ENCODE measurements at regions not wholly inside any gene's neighbourhood (a gene's known extent, or its start where the extent isn't known, plus 50 kb on each side); places are given as distances from the start of the nearest gene placed in this dataset.

DNA sequence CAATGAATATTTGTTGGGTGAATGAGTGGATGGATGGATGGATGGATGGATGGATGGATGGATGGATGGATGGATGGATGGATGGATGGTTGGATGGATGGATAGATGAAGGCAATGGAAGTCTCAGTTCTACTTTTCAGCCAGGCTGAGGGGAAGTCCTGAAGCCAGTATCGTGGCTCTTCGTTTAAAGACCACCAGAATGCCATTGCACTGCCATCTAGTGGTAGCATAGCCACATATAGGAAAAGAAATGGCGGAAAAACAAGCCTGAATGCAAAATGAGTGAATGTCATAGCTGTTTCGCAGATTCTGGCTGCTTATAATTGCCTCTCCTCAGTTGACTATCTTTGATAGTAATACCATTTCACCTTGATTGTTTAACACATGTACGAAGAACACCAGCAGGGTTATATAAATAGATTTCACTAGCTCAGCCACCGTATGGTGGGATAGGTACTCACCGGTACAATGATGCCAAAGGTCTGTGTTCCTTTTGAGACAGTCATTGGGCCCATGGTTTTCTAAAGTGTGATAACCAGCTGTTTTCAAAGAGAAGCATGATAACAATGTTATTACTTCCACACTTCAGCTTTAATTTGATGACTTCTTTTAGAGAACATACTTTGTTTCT lies 62.3 kb upstream of the GREB1L start:
- no peaks in the 10 kb centered on the region for H3K27me3 ChIP-seq (ENCODE audit: insufficient read depth, low read length)
- no peaks in the 10 kb centered on the region for H3K9me3 ChIP-seq (ENCODE audit: control insufficient read depth in 1 of 2, low read length in 2 of 2)
- no peaks in the 10 kb centered on the region for H3K36me3 ChIP-seq (ENCODE audit: insufficient read depth, low read length)
- intact Hi-C loops (cut with micrococcal nuclease) = loop anchor here (1.0 to 10.0 kb wide), 2 partner anchors 65 to 207 kb away; partner anchors contain the start of gene ROCK1
- Mint-ChIP-seq H3K36me3 (no peaks in the 10 kb centered on the region), H3K4me3 (no peak overlapping the region), H3K9me3 (no peaks in the 10 kb centered on the region), H3K27me3 (no peaks in the 10 kb centered on the region), H3K4me1 (peaks cover 0 to 19% (median 5%) of the 10 kb centered on the region in 4 donors), H3K27ac (no peak overlapping the region)
- ChIA-PET CTCF (ENCODE audit: partially characterized antibody) (interaction anchor here (0.9 to 5.5 kb wide), 12 partner anchors 9 to 212 kb away, joined by 3 to 28 read pairs (median 5); no protein-coding TSS in a partner anchor), POLR2A (ENCODE audit: partially characterized antibody) (no interaction called here)
- no peak overlapping the region for H3K27ac ChIP-seq (ENCODE audit: low read depth, low read length)
- H3K4me3 ChIP-seq (ENCODE audit: low read length in 2 of 2) = no peak overlapping the region
- DNase-seq = peak in 4 of 5 donors; percentile 22 to 37 (median 28)
- no peaks in the 10 kb centered on the region for H3K4me1 ChIP-seq (ENCODE audit: insufficient read depth, low read length)

DNA sequence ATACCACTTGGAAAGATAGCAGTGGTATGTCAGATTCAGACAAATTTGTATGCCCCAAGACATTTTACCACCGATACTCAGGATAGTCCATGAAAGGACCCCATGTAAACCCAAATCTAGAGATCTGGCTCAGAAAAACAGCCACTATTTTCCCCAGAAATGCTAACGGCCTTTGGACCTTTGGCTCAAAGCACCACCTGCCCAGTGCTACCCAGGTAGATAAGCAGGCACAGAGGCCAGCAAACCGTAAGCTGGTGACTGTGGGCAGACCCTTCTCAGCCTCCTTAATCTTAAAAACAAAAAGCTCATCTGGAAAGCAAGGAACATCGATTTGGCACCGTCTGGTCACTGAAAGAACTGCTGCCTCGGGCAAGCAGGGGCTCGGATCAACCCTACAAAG lies 61.4 kb upstream of the GREB1L start:
- intact Hi-C loops (cut with micrococcal nuclease) = no loop called here

DNA sequence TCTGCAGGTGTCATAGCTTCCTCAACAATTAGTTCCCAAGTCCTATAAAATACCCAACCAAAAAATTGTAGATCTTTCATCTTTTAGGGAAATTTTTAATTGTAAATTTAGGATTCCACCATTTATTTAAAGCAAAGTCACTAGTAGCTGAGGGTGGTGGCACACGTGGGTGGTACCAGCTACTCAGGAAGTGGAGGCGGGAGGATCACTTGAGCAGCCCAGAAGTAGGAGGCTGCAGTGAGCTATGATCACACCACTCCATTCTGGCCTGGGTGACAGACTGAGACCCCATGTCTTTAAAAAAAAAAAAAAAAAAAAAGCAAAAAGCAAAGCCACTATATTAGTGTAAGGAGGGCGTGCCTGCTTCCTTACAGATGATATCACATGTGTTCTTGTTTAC lies 60.3 kb upstream of the GREB1L start:
- Mint-ChIP-seq H3K36me3 (no peaks in the 10 kb centered on the region), H3K27ac (no peak overlapping the region), H3K4me3 (no peak overlapping the region), H3K27me3 (no peaks in the 10 kb centered on the region), H3K9me3 (no peaks in the 10 kb centered on the region), H3K4me1 (peaks cover 0 to 19% (median 5%) of the 10 kb centered on the region in 4 donors)
- intact Hi-C loops (cut with micrococcal nuclease) = no loop called here
- DNase-seq = no peak
- CTCF ChIA-PET (ENCODE audit: partially characterized antibody) = interaction anchor here (1.2 to 5.5 kb wide), 4 partner anchors 10 to 16 kb away, joined by 3 to 28 read pairs (median 20); no protein-coding TSS in a partner anchor
- H3K27ac ChIP-seq (ENCODE audit: low read depth, low read length) = no peak overlapping the region
- H3K4me3 ChIP-seq (ENCODE audit: low read length in 2 of 2) = no peak overlapping the region
- no peaks in the 10 kb centered on the region for H3K36me3 ChIP-seq (ENCODE audit: insufficient read depth, low read length)
- no peaks in the 10 kb centered on the region for H3K4me1 ChIP-seq (ENCODE audit: insufficient read depth, low read length)
- POLR2A ChIA-PET (ENCODE audit: partially characterized antibody) = no interaction called here
- H3K9me3 ChIP-seq (ENCODE audit: control insufficient read depth in 1 of 2, low read length in 2 of 2) = no peaks in the 10 kb centered on the region
- H3K27me3 ChIP-seq (ENCODE audit: insufficient read depth, low read length) = no peaks in the 10 kb centered on the region

More for the DNA sequence above, 61.4 kb upstream of the GREB1L start:
- no peaks in the 10 kb centered on the region for H3K27me3 ChIP-seq (ENCODE audit: insufficient read depth, low read length)
- ChIA-PET POLR2A (ENCODE audit: partially characterized antibody) (no interaction called here), CTCF (ENCODE audit: partially characterized antibody) (interaction anchor here (0.9 to 5.5 kb wide), 10 partner anchors 8 to 213 kb away, joined by 3 to 28 read pairs (median 5); partner anchors contain the start of gene ROCK1)
- H3K27ac Mint-ChIP-seq = no peak overlapping the region
- no peaks in the 10 kb centered on the region for H3K9me3 ChIP-seq (ENCODE audit: control insufficient read depth in 1 of 2, low read length in 2 of 2)
- H3K36me3 Mint-ChIP-seq = no peaks in the 10 kb centered on the region
- H3K4me1 ChIP-seq (ENCODE audit: insufficient read depth, low read length) = no peaks in the 10 kb centered on the region
- no peaks in the 10 kb centered on the region for H3K36me3 ChIP-seq (ENCODE audit: insufficient read depth, low read length)
- DNase-seq = no peak
- H3K4me1 Mint-ChIP-seq = peaks cover 0 to 19% (median 5%) of the 10 kb centered on the region in 4 donors
- H3K4me3 Mint-ChIP-seq = no peak overlapping the region
- H3K4me3 ChIP-seq (ENCODE audit: low read length in 2 of 2) = no peak overlapping the region
- no peak overlapping the region for H3K27ac ChIP-seq (ENCODE audit: low read depth, low read length)
- H3K27me3 Mint-ChIP-seq = no peaks in the 10 kb centered on the region
- H3K9me3 Mint-ChIP-seq = no peaks in the 10 kb centered on the region

DNA sequence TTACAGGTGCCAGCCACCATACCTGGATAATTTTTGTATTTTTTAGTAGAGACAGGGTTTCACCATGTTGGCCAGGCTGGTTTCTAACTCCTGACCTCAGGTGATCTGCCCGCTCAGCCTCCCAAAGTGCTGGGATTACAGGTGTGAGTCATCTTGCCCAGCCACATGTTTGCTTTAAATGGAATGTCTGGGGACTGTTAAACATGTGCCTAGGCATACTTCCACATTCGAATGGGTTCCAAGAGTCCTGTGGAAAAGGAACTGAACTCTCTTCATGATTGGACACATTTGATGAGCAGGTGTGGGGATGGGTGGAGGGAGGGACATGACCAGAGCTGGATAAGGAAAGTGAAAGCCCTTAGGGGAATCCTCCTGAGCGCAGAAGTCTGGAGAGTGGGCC lies 58.4 kb upstream of the GREB1L start:
- no peaks in the 10 kb centered on the region for H3K36me3 Mint-ChIP-seq
- H3K4me1 ChIP-seq (ENCODE audit: insufficient read depth, low read length) = no peaks in the 10 kb centered on the region
- no peak overlapping the region for H3K27ac Mint-ChIP-seq
- intact Hi-C loops (cut with micrococcal nuclease) = no loop called here
- no peaks in the 10 kb centered on the region for H3K36me3 ChIP-seq (ENCODE audit: insufficient read depth, low read length)
- ChIA-PET CTCF (ENCODE audit: partially characterized antibody) (interaction anchor here (3.7 kb wide), 1 partner anchor 12 kb away, joined by 21 read pairs; no protein-coding TSS in a partner anchor), POLR2A (ENCODE audit: partially characterized antibody) (no interaction called here)
- H3K4me3 ChIP-seq (ENCODE audit: low read length in 2 of 2) = no peak overlapping the region
- H3K27me3 ChIP-seq (ENCODE audit: insufficient read depth, low read length) = no peaks in the 10 kb centered on the region
- no peaks in the 10 kb centered on the region for H3K9me3 ChIP-seq (ENCODE audit: control insufficient read depth in 1 of 2, low read length in 2 of 2)
- H3K9me3 Mint-ChIP-seq = no peaks in the 10 kb centered on the region
- H3K4me3 Mint-ChIP-seq = no peak overlapping the region
- H3K4me1 Mint-ChIP-seq = peaks cover 0 to 19% (median 4%) of the 10 kb centered on the region in 4 donors
- no peaks in the 10 kb centered on the region for H3K27me3 Mint-ChIP-seq
- no peak for DNase-seq
- H3K27ac ChIP-seq (ENCODE audit: low read depth, low read length) = no peak overlapping the region

DNA sequence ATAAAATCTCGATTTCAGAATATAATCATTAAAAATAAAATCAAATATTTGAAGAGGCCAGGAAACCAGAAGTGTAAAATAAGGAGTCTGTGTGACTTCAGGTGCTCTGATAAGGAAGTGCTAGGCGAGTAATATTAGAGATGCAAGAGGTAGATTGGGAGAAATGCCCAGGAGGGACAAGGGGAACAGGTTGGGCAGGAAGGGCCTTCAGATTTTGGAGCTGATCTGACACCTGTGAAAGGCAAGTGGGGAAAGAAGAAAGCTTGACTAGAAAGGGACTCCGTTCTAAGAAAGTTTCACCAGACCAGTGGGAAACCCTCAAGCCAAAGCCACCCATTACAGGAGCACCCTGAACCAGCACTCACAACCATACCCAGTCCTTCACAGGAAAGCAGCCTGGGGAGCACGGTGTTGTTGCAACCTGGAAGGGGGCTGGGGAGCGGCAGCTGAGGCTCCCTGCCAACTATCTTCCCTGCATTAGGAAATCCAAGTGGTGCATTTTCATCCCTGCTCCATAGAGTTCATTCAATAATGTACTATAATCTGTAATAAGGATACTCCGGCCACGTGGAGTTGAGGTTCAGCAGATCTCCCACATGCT lies 57.5 kb upstream of the GREB1L start:
- Mint-ChIP-seq H3K9me3 (no peaks in the 10 kb centered on the region), H3K27me3 (no peaks in the 10 kb centered on the region), H3K36me3 (no peaks in the 10 kb centered on the region), H3K4me1 (peaks cover 0 to 16% (median 2%) of the 10 kb centered on the region in 4 donors), H3K4me3 (no peak overlapping the region), H3K27ac (no peak overlapping the region)
- H3K36me3 ChIP-seq (ENCODE audit: insufficient read depth, low read length) = no peaks in the 10 kb centered on the region
- H3K27me3 ChIP-seq (ENCODE audit: insufficient read depth, low read length) = no peaks in the 10 kb centered on the region
- H3K9me3 ChIP-seq (ENCODE audit: control insufficient read depth in 1 of 2, low read length in 2 of 2) = no peaks in the 10 kb centered on the region
- H3K4me3 ChIP-seq (ENCODE audit: low read length in 2 of 2) = no peak overlapping the region
- no peaks in the 10 kb centered on the region for H3K4me1 ChIP-seq (ENCODE audit: insufficient read depth, low read length)
- H3K27ac ChIP-seq (ENCODE audit: low read depth, low read length) = no peak overlapping the region
- CTCF ChIA-PET (ENCODE audit: partially characterized antibody) = interaction anchor here (3.7 kb wide), 1 partner anchor 11 kb away, joined by 21 read pairs; no protein-coding TSS in a partner anchor
- DNase-seq = no peak
- POLR2A ChIA-PET (ENCODE audit: partially characterized antibody) = no interaction called here
- intact Hi-C loops (cut with micrococcal nuclease) = no loop called here

DNA sequence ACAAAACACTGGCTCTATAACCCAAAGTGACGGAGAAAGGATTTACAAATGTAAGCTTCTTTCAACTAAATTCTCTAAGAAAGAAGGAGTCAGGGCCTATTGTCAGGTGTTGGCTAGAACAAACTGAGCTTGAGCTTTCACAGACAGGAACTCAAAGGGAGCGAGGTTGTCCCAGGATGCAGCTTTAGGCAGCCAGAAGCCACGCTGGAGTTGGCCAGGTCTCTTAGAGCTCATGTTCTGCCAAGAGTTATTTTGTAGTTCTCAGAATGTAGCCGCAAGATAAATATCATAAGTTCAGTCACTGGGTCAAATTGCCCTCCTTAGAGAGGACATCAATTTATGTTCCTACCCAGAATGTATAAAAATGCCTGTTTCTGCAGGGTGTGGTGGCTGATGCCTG lies 54.1 kb upstream of the GREB1L start:
- H3K27ac ChIP-seq (ENCODE audit: low read depth, low read length) = no peak overlapping the region
- no peaks in the 10 kb centered on the region for H3K4me1 ChIP-seq (ENCODE audit: insufficient read depth, low read length)
- no peak overlapping the region for H3K4me3 Mint-ChIP-seq
- no peaks in the 10 kb centered on the region for H3K9me3 ChIP-seq (ENCODE audit: control insufficient read depth in 1 of 2, low read length in 2 of 2)
- no peaks in the 10 kb centered on the region for H3K4me1 Mint-ChIP-seq
- ChIA-PET CTCF (ENCODE audit: partially characterized antibody) (interaction anchor here (1.1 to 2.8 kb wide), 4 partner anchors 8 to 768 kb away, joined by 3 to 12 read pairs (median 10); no protein-coding TSS in a partner anchor), POLR2A (ENCODE audit: partially characterized antibody) (no interaction called here)
- H3K27ac Mint-ChIP-seq = no peak overlapping the region
- intact Hi-C loops (cut with micrococcal nuclease) = no loop called here
- no peaks in the 10 kb centered on the region for H3K36me3 Mint-ChIP-seq
- no peaks in the 10 kb centered on the region for H3K36me3 ChIP-seq (ENCODE audit: insufficient read depth, low read length)
- no peaks in the 10 kb centered on the region for H3K9me3 Mint-ChIP-seq
- H3K27me3 Mint-ChIP-seq = peaks cover 1 to 3% of the 10 kb centered on the region in 2 donors
- no peaks in the 10 kb centered on the region for H3K27me3 ChIP-seq (ENCODE audit: insufficient read depth, low read length)
- no peak for DNase-seq
- H3K4me3 ChIP-seq (ENCODE audit: low read length in 2 of 2) = no peak overlapping the region

DNA sequence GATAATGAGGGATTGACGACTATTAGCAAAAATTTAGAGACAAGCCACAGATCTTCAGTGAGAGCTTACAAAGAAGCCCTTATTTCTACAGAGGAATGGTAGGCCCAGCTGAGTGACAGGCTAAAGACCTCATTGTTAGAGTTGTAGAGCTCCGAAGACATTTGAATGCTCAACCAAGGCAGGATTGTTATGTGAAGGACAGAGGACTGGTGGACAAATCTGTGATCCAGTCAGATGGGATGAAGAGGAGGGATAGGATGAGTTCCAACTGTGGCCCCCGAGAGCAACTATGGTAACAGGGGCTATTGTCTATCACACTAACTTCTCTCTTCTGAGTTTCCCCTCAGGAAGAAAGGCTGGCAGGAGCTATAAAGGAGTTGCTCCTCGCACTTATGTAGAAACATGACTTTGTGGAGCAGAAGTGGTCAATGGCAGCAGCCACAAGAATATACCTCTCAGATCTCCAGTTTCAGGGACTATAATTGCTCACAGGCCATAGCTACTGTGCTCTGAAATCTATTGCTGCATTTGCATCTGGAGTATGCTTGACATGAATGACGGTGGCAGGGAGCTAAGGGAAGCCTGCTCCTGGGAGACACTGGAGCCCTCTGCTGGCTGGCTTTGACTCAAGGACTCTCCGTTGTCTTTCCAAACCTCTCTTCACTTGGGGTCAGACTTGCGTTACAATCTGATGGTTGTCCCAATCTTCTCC lies 50.3 kb upstream of the GREB1L start:
- Mint-ChIP-seq H3K4me3 (no peak overlapping the region), H3K4me1 (no peaks in the 10 kb centered on the region), H3K36me3 (no peaks in the 10 kb centered on the region), H3K9me3 (no peaks in the 10 kb centered on the region), H3K27ac (no peak overlapping the region), H3K27me3 (peaks cover 7 to 9% of the 10 kb centered on the region in 2 donors)
- Histone ChIP-seq H3K4me3 (ENCODE audit: low read length in 2 of 2) (no peak overlapping the region), H3K27me3 (ENCODE audit: insufficient read depth, low read length) (no peaks in the 10 kb centered on the region), H3K4me1 (ENCODE audit: insufficient read depth, low read length) (no peaks in the 10 kb centered on the region), H3K27ac (ENCODE audit: low read depth, low read length) (no peak overlapping the region), H3K9me3 (ENCODE audit: control insufficient read depth in 1 of 2, low read length in 2 of 2) (no peaks in the 10 kb centered on the region), H3K36me3 (ENCODE audit: insufficient read depth, low read length) (no peaks in the 10 kb centered on the region)
- intact Hi-C loops (cut with micrococcal nuclease) = no loop called here
- ChIA-PET CTCF (ENCODE audit: partially characterized antibody) (interaction anchor here (1.4 to 6.7 kb wide), 4 partner anchors 11 to 1516 kb away, joined by 4 to 67 read pairs (median 11); no protein-coding TSS in a partner anchor), POLR2A (ENCODE audit: partially characterized antibody) (no interaction called here)
- no peak for DNase-seq

Measured in CD4-positive, alpha-beta memory T cell (primary cell).